Ishikawa (cell line): ENCODE measurements at regions not wholly inside any gene's neighbourhood (a gene's known extent, or its start where the extent isn't known, plus 50 kb on each side); places are given as distances from the start of the nearest gene placed in this dataset.

Experiments used
- EP300 ChIP-seq: IDR thresholded peaks from 2 replicates; pipeline ENCODE4 v1.6.1; 2012; ENCODE audit warnings: borderline replicate concordance
- RAD21 ChIP-seq: IDR thresholded peaks from 2 replicates; pipeline ENCODE4 v1.6.1; 2012; ENCODE audit warnings: low read depth
- USF1 ChIP-seq: IDR thresholded peaks from 2 replicates; pipeline ENCODE4 v1.6.1; 2012
- YY1 ChIP-seq: IDR thresholded peaks from 2 replicates; pipeline ENCODE4 v1.6.1; 2012; ENCODE audit warnings: low read depth
- ZBTB7A ChIP-seq: IDR thresholded peaks from 2 replicates; pipeline ENCODE4 v1.6.1; 2012; ENCODE audit warnings: low read depth
- TF ChIP-seq, protein P1 (sequence below): IDR thresholded peaks from 2 replicates; pipeline ENCODE4 v1.6.1; 2012; ENCODE audit warnings: low read depth, mild to moderate bottlenecking
- TF ChIP-seq, protein P2 (sequence below): IDR thresholded peaks from 2 replicates; pipeline ENCODE4 v1.6.1; 2012

DNA sequence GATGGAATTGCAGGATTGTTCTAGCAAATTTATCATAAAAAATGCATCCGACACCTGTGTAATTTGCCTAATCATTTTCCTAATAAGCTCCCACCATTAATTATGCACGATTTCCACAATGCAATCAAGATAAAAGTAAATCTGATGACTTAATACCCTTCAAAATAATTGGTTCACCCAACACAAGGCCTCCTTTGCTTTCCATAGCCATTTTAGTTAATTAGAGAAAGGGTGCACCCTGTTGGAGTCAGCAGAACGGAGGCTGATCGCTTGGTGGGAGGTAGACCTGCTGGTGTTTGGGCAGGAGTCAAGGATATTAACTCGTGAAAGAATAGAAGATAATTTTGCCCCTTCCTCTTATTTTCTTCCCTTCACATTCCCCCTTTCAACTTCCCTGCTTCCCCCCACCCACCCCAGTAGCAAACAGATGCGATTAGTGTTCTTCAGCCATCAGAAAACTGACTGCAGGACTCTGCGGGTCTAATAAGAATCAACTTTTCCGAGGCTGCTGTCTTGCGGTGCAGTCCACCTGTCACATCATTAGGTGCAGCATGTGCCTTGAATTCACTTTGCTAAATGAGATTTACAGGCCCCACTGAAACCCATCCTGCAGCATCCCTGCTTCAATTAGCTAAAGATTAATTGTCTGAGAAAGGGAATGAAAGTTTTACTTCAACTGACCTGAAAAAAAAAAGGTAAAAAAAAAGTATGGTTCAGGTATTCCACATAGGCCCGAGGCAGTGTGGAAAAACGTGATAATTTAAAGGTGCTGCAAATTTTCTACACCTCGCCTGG lies 553.7 kb upstream of the LMO3 start:
- TF ChIP-seq, protein P1, sequence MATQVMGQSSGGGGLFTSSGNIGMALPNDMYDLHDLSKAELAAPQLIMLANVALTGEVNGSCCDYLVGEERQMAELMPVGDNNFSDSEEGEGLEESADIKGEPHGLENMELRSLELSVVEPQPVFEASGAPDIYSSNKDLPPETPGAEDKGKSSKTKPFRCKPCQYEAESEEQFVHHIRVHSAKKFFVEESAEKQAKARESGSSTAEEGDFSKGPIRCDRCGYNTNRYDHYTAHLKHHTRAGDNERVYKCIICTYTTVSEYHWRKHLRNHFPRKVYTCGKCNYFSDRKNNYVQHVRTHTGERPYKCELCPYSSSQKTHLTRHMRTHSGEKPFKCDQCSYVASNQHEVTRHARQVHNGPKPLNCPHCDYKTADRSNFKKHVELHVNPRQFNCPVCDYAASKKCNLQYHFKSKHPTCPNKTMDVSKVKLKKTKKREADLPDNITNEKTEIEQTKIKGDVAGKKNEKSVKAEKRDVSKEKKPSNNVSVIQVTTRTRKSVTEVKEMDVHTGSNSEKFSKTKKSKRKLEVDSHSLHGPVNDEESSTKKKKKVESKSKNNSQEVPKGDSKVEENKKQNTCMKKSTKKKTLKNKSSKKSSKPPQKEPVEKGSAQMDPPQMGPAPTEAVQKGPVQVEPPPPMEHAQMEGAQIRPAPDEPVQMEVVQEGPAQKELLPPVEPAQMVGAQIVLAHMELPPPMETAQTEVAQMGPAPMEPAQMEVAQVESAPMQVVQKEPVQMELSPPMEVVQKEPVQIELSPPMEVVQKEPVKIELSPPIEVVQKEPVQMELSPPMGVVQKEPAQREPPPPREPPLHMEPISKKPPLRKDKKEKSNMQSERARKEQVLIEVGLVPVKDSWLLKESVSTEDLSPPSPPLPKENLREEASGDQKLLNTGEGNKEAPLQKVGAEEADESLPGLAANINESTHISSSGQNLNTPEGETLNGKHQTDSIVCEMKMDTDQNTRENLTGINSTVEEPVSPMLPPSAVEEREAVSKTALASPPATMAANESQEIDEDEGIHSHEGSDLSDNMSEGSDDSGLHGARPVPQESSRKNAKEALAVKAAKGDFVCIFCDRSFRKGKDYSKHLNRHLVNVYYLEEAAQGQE: no peak
- TF ChIP-seq, protein P2, sequence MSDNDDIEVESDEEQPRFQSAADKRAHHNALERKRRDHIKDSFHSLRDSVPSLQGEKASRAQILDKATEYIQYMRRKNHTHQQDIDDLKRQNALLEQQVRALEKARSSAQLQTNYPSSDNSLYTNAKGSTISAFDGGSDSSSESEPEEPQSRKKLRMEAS: no peak
- no peak for TF ChIP-seq ZBTB7A
- TF ChIP-seq RAD21: no peak
- TF ChIP-seq EP300: no peak
- TF ChIP-seq USF1: no peak
- no peak for TF ChIP-seq YY1
